ENCODE measurements at regions not wholly inside any gene's neighbourhood (a gene's known extent, or its start where the extent isn't known, plus 50 kb on each side); places are given as distances from the start of the nearest gene placed in this dataset.

DNA sequence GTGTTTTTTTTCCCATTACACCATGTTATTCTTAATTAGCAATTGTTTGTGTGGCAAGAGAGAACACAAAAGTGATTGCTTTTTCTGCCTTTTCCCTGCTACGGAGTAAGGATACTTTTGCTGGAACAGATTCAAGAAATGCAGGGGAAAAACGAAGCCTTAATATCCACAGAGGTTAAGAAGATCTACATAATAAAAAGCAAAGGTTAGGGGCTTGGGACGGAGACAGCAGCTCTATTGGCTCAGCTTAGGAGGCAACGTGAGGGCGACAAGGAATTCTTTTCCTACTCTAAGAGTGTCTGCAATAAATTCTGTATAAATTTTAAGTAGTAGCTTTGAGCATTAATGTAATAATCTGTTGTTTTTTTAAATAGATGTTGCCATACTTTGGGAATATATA, 693.3 kb downstream of the DTWD2 start:
- FAIRE-seq (no peak), DNase-seq (ENCODE audit: low read depth, low spot score) (no peak)
- dilution Hi-C loops (cut with MboI; ENCODE audit: extremely low pct_ligation_motif_present, low sequenced_read_pairs), result no loop called here
- intact Hi-C loops (cut with micrococcal nuclease), result no loop called here
- H3K9me3 ChIP-seq (replicated peaks; ENCODE audit: control insufficient read depth, insufficient read depth, low read length), result no peaks in the 10 kb centered on the region
- no peaks in the 10 kb centered on the region for H3K4me1 ChIP-seq (ENCODE audit: control insufficient read depth, extremely low read depth, insufficient read depth, low read length)
- no peak overlapping the region for H3K4me3 ChIP-seq (replicated peaks in 1 of 3; ENCODE audit: insufficient read depth in 1 of 3, low read depth in 1 of 3, low read length in 3 of 3)
- H3K27me3 ChIP-seq (ENCODE audit: control insufficient read depth in 2 of 2, insufficient read depth in 2 of 2, low read length in 2 of 2), result no peaks in the 10 kb centered on the region
- no peak overlapping the region for H3K4me2 ChIP-seq (ENCODE audit: insufficient read depth, low read length)
- no peaks in the 10 kb centered on the region for H3K9me1 ChIP-seq (replicated peaks; ENCODE audit: control insufficient read depth, extremely low read depth, insufficient read depth, low read length)
- no peak overlapping the region for H3K27ac ChIP-seq (ENCODE audit: insufficient read depth, low read depth, low read length)
- TF ChIP-seq, protein P1, sequence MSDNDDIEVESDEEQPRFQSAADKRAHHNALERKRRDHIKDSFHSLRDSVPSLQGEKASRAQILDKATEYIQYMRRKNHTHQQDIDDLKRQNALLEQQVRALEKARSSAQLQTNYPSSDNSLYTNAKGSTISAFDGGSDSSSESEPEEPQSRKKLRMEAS (IDR thresholded peaks at IDR 0.05; ENCODE audit: insufficient read depth, insufficient read length), result no peak
- TF ChIP-seq POLR2AphosphoS5 (IDR thresholded peaks at IDR 0.05; ENCODE audit: insufficient read depth, low read depth, low read length) (no peak), JUN (IDR thresholded peaks at IDR 0.05; ENCODE audit: borderline replicate concordance, insufficient read depth, insufficient read length, low read depth) (no peak), FOS (IDR thresholded peaks at IDR 0.05; ENCODE audit: borderline replicate concordance, insufficient read depth, low read length) (no peak), MYC (IDR thresholded peaks at IDR 0.05; ENCODE audit: low read depth, low read length) (no peak)
- ChIA-PET CTCF (no interaction called here), POLR2A (no interaction called here)
- BruUV-seq (replicated peaks), result no TSS peak
- H3K36me3 ChIP-seq (ENCODE audit: control insufficient read depth in 2 of 2, extremely low read depth in 1 of 2, insufficient read depth in 2 of 2, low read length in 2 of 2), result no peaks in the 10 kb centered on the region
- H2AFZ ChIP-seq (ENCODE audit: low read depth, low read length), result no peak overlapping the region
- no peak overlapping the region for H3K9ac ChIP-seq (replicated peaks; ENCODE audit: extremely low read depth, insufficient read depth, low read length)
- H4K20me1 ChIP-seq (replicated peaks; ENCODE audit: control insufficient read depth, extremely low read depth, insufficient read depth, low read length), result no peaks in the 10 kb centered on the region
- H3K79me2 ChIP-seq (ENCODE audit: control insufficient read depth, insufficient read depth, low read length), result no peaks in the 10 kb centered on the region

DNA sequence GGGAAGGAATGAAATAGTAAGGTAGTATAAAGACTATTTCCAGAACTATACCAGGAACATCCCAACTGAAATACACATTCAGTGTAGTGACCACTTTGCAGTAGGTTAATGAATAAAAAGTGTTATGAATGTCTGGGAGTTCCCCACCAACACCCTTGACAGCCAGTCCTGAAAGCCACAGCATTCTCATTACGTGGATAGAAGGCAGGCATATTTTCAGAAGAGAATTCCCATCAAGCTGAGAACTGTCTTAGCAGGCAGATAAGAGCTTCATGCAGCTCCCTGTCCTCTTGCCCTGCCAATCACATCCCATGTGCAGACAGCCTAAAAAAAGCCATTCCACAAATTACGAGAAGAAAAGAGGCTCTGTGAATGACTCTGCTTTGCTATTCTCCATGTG, 695.0 kb downstream of the DTWD2 start:
- CTCF ChIA-PET, result no interaction called here
- no peaks in the 10 kb centered on the region for H3K9me1 ChIP-seq (replicated peaks; ENCODE audit: control insufficient read depth, extremely low read depth, insufficient read depth, low read length)
- H3K36me3 ChIP-seq (ENCODE audit: control insufficient read depth in 2 of 2, extremely low read depth in 1 of 2, insufficient read depth in 2 of 2, low read length in 2 of 2), result no peaks in the 10 kb centered on the region
- FAIRE-seq (no peak), DNase-seq (ENCODE audit: low read depth, low spot score) (no peak)
- no peak overlapping the region for H3K4me2 ChIP-seq (ENCODE audit: insufficient read depth, low read length)
- no peaks in the 10 kb centered on the region for H4K20me1 ChIP-seq (replicated peaks; ENCODE audit: control insufficient read depth, extremely low read depth, insufficient read depth, low read length)
- dilution Hi-C loops (cut with MboI; ENCODE audit: extremely low pct_ligation_motif_present, low sequenced_read_pairs), result no loop called here
- H3K27me3 ChIP-seq (ENCODE audit: control insufficient read depth in 2 of 2, insufficient read depth in 2 of 2, low read length in 2 of 2), result no peaks in the 10 kb centered on the region
- TF ChIP-seq, protein P1 (IDR thresholded peaks at IDR 0.05; ENCODE audit: insufficient read depth, insufficient read length), result no peak
- TF ChIP-seq POLR2AphosphoS5 (IDR thresholded peaks at IDR 0.05; ENCODE audit: insufficient read depth, low read depth, low read length), result no peak
- no peak for TF ChIP-seq EZH2 (IDR thresholded peaks at IDR 0.05; ENCODE audit: borderline replicate concordance, low read depth, low read length, severe bottlenecking)
- TF ChIP-seq JUN (IDR thresholded peaks at IDR 0.05; ENCODE audit: borderline replicate concordance, insufficient read depth, insufficient read length, low read depth), result no peak
- TF ChIP-seq, protein P2, sequence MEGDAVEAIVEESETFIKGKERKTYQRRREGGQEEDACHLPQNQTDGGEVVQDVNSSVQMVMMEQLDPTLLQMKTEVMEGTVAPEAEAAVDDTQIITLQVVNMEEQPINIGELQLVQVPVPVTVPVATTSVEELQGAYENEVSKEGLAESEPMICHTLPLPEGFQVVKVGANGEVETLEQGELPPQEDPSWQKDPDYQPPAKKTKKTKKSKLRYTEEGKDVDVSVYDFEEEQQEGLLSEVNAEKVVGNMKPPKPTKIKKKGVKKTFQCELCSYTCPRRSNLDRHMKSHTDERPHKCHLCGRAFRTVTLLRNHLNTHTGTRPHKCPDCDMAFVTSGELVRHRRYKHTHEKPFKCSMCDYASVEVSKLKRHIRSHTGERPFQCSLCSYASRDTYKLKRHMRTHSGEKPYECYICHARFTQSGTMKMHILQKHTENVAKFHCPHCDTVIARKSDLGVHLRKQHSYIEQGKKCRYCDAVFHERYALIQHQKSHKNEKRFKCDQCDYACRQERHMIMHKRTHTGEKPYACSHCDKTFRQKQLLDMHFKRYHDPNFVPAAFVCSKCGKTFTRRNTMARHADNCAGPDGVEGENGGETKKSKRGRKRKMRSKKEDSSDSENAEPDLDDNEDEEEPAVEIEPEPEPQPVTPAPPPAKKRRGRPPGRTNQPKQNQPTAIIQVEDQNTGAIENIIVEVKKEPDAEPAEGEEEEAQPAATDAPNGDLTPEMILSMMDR (IDR thresholded peaks at IDR 0.05; ENCODE audit: extremely low read depth in 1 of 2, insufficient read depth in 1 of 2, low read depth in 1 of 2, low read length in 2 of 2), result no peak
- TF ChIP-seq MYC (IDR thresholded peaks at IDR 0.05; ENCODE audit: low read depth, low read length), result no peak
- no peak for TF ChIP-seq FOS (IDR thresholded peaks at IDR 0.05; ENCODE audit: borderline replicate concordance, insufficient read depth, low read length)
- TF ChIP-seq POLR2A (IDR thresholded peaks at IDR 0.05; ENCODE audit: low read depth, low read length), result no peak
- TF ChIP-seq GATA2 (IDR thresholded peaks at IDR 0.05; ENCODE audit: insufficient read depth, insufficient read length, low read depth, low read length), result no peak
- intact Hi-C loops (cut with micrococcal nuclease), result no loop called here
- H3K9me3 ChIP-seq (replicated peaks; ENCODE audit: control insufficient read depth, insufficient read depth, low read length), result no peaks in the 10 kb centered on the region
- H3K4me1 ChIP-seq (ENCODE audit: control insufficient read depth, extremely low read depth, insufficient read depth, low read length), result no peaks in the 10 kb centered on the region
- BruUV-seq (replicated peaks), result no TSS peak
- no peak overlapping the region for H3K4me3 ChIP-seq (replicated peaks in 1 of 3; ENCODE audit: insufficient read depth in 1 of 3, low read depth in 1 of 3, low read length in 3 of 3)
- no peak overlapping the region for H2AFZ ChIP-seq (ENCODE audit: low read depth, low read length)
- H3K79me2 ChIP-seq (ENCODE audit: control insufficient read depth, insufficient read depth, low read length), result no peaks in the 10 kb centered on the region
- no peak overlapping the region for H3K27ac ChIP-seq (ENCODE audit: insufficient read depth, low read depth, low read length)
- no peak overlapping the region for H3K9ac ChIP-seq (replicated peaks; ENCODE audit: extremely low read depth, insufficient read depth, low read length)
- POLR2A ChIA-PET, result no interaction called here
